ENCODE measurements at regions not wholly inside any gene's neighbourhood (a gene's known extent, or its start where the extent isn't known, plus 50 kb on each side); places are given as distances from the start of the nearest gene placed in this dataset.

- DNase-seq (ENCODE audit: low read depth in 2 of 2), result no peak
Observed at GRCh38 chr2:125042727-125043126, 1017.6 kb downstream of the CNTNAP5 start.

GRCh38 chr2:125070726-125071505 lies 1045.8 kb downstream of the CNTNAP5 start:
- DNase-seq (ENCODE audit: low read depth in 2 of 2), result no peak

- DNase-seq (ENCODE audit: low read depth in 2 of 2), result no peak
Observed at GRCh38 chr2:125073440-125073839, 1048.4 kb downstream of the CNTNAP5 start.

GRCh38 chr2:125085904-125086303 lies 1060.8 kb downstream of the CNTNAP5 start:
- no peak for DNase-seq (ENCODE audit: low read depth in 2 of 2)

GRCh38 chr2:125086313-125087184 lies 1061.5 kb downstream of the CNTNAP5 start:
- DNase-seq (ENCODE audit: low read depth in 2 of 2), result no peak

DNA sequence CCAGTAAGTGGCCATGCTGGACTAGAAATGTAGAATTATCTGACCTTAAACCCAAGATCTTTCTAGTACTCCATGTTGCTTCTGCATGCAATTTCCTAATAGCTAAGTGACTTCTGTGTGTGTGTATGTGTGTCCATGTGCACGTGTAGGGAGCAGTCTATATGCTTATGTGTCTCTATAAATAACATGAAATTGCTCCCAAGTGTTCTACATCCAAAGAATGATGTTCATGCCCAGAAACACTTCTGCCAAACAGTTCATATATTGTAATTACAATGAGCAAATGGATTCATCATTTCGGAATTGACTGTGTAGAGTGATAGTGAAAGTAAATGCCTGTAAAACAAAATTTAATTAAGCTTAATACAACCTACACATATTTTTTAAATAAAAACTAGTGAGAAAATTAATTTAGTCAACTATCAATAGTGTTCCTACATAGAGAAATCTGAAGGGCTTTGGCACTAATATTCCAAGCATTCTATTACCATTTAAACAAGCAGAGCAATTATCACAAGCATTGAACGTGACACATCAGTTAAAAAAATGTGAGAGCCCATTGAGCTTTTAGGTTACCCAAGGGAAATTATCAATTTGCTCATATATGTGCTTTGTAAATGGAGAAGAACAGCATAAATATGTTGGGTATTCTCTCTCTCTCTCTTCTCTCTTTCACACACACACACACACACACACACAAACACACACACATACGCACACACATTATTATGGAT lies 1067.4 kb downstream of the CNTNAP5 start:
- no peak for DNase-seq (ENCODE audit: low read depth in 2 of 2)

- no peak for DNase-seq (ENCODE audit: low read depth in 2 of 2)
Observed at GRCh38 chr2:125095826-125096225, 1070.7 kb downstream of the CNTNAP5 start.

- DNase-seq (ENCODE audit: low read depth in 2 of 2), result no peak
Observed at GRCh38 chr2:125106710-125107109, 1081.6 kb downstream of the CNTNAP5 start.

DNA sequence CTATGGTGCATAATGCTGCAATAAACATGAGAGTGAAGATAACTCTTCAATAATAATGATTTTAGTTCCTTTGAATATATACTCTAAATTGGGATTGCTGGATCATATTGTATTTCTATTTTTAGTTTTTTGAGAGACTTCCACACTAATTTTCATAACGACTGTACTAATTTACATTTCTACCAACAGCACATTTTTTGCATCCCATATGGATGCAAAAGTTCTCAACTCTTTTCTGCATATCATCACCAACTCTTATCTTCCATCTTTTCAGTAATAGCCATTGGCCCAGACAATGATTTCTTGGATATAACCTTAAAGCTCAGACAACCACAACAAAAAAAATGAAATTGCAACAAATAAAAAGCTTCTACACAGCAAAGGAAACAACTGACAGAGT lies 1082.4 kb downstream of the CNTNAP5 start:
- no peak for DNase-seq (ENCODE audit: low read depth in 2 of 2)

GRCh38 chr2:125108251-125108650 lies 1083.2 kb downstream of the CNTNAP5 start:
- no peak for DNase-seq (ENCODE audit: low read depth in 2 of 2)

GRCh38 chr2:125125902-125126301 lies 1100.8 kb downstream of the CNTNAP5 start:
- DNase-seq (ENCODE audit: low read depth in 2 of 2), result no peak

DNA sequence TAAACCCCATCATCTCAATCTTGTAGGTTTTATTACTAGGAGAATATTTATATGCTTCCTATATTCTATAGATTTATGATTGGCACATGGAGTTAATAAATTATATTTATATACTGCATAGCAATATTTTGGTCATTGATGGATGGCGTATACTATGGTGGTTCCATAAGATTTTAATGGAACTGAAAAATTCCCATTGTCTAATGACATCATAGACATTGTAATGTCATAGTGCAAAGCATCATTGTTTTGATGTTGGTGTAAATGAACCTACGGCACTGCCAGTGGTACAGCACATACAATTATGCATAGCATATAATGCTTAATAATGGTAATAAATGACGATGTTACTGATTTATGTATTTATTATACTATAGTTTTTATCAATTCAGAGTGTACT lies 1135.9 kb downstream of the CNTNAP5 start:
- no peak for DNase-seq (ENCODE audit: low read depth in 2 of 2)

GRCh38 chr2:125167152-125167551 lies 1142.1 kb downstream of the CNTNAP5 start:
- no peak for DNase-seq (ENCODE audit: low read depth in 2 of 2)

GRCh38 chr2:125167820-125168219 lies 1142.7 kb downstream of the CNTNAP5 start:
- DNase-seq (ENCODE audit: low read depth in 2 of 2), result peak; percentile 80 to 81

- no peak for DNase-seq (ENCODE audit: low read depth in 2 of 2)
Observed at GRCh38 chr2:125168442-125168841, 1143.4 kb downstream of the CNTNAP5 start.

DNA sequence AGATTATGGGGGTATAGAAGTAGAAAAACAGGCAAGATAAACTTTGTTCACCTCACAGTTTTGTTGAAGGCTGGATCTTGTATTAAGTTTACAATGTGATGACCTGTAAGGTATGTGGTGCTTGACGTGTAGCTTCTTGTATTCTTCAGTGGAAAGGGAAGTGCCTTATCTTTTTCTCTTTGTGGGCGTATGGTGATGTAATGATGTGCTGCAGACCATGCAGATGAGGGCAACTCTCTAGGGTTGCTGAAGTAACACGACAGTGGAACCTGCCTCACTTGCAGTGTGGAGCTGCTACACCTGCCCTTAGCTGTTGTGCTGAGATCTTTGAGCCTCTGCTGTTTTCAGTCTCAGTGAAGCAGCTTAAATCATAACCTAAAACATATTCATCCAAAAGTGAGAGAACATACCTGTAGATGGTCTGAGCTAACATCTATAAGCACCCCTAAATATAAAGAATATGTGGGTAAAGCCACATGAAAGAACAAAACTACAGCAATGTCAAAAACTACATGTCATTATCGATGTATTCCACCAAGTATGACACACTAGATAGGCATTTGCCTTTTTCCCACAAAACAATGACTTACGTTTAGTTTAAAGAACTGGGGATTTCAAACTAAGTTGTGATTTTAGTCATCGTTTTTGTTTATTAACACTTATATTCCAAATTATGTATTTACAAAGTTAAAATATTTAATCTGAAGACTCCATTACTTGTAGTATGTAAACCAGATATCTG lies 1144.1 kb downstream of the CNTNAP5 start:
- DNase-seq (ENCODE audit: low read depth in 2 of 2), result no peak

DNA sequence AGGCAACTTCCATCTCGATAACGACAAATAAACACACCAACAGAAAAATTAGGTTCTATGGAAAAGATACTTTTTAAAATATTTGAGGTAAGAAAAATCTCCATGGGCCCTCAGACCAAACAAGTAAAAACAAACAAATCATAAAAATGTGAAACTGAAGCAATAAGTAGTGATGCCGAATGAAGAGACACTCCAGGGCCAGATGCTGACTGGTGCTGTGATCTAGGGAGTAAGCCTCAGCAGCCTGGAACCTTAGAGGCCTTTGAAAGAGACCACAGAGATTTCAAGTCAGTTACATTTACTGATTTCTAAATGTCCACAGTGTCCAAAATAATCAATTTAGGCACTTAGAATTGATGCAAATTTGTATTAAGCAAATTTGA lies 1144.7 kb downstream of the CNTNAP5 start:
- no peak for DNase-seq (ENCODE audit: low read depth in 2 of 2)

- DNase-seq (ENCODE audit: low read depth in 2 of 2), result no peak
Observed at GRCh38 chr2:125172181-125172580, 1147.1 kb downstream of the CNTNAP5 start.

GRCh38 chr2:125175415-125175814 lies 1150.3 kb downstream of the CNTNAP5 start:
- DNase-seq (ENCODE audit: low read depth in 2 of 2), result no peak

GRCh38 chr2:125185691-125186270 lies 1160.7 kb downstream of the CNTNAP5 start:
- DNase-seq (ENCODE audit: low read depth in 2 of 2), result no peak

- DNase-seq (ENCODE audit: low read depth in 2 of 2), result no peak
Observed at GRCh38 chr2:125207431-125207830, 1182.3 kb downstream of the CNTNAP5 start.
